GM19240 (cell line): ENCODE measurements at regions not wholly inside any gene's neighbourhood (a gene's known extent, or its start where the extent isn't known, plus 50 kb on each side); places are given as distances from the start of the nearest gene placed in this dataset.

Experiments
- DNase-seq: peaks from one replicate; pipeline ENCODE4 v3.0.0; 2011; ENCODE audit warnings: low spot score; ENCODE audit not compliant: insufficient read length

GRCh38 chr18:59758837-59759236 is 61.6 kb upstream of the CCBE1 start:
- DNase-seq, result no peak

GRCh38 chr18:59758106-59758505 is 60.9 kb upstream of the CCBE1 start:
- no peak for DNase-seq

GRCh38 chr18:59752666-59753065 is 55.4 kb upstream of the CCBE1 start:
- DNase-seq, result no peak

- DNase-seq, result no peak
Observed at GRCh38 chr18:59751186-59751585, 54.0 kb upstream of the CCBE1 start.

GRCh38 chr18:59748628-59749360 is 51.6 kb upstream of the CCBE1 start:
- no peak for DNase-seq
